ENCODE measurements at regions not wholly inside any gene's neighbourhood (a gene's known extent, or its start where the extent isn't known, plus 50 kb on each side); places are given as distances from the start of the nearest gene placed in this dataset.
"Not testable (repeated sequence)": the region's sequence is repeated elsewhere in the genome, so short reads cannot be mapped to it uniquely, and the experiment has no call there.

GRCh38 chr16:15307184-15307583, 70.9 kb downstream of the NPIPA5 start:
- not testable (repeated sequence) for H3K27ac ChIP-seq (ENCODE audit: insufficient read depth, low read length, poor library complexity, severe bottlenecking); H3K4me1 Mint-ChIP-seq; H3K36me3 Mint-ChIP-seq; H3K27me3 ChIP-seq (ENCODE audit: control insufficient read depth, insufficient read depth, low read length); H3K36me3 ChIP-seq (ENCODE audit: control insufficient read depth, insufficient read depth, low read length); H3K9me3 ChIP-seq (ENCODE audit: control insufficient read depth in 2 of 2, low read length in 2 of 2); DNase-seq; H3K4me3 ChIP-seq (ENCODE audit: low read depth, low read length); H3K9me3 Mint-ChIP-seq; H3K27me3 Mint-ChIP-seq; ATAC-seq (ENCODE audit: low read depth in 2 of 2); H3K27ac Mint-ChIP-seq; H3K4me1 ChIP-seq (ENCODE audit: control insufficient read depth, insufficient read depth, low read length, poor library complexity, severe bottlenecking); H3K4me3 Mint-ChIP-seq

- DNase-seq; H3K9me3 ChIP-seq (ENCODE audit: control insufficient read depth in 2 of 2, low read length in 2 of 2); H3K36me3 Mint-ChIP-seq; H3K27ac ChIP-seq (ENCODE audit: insufficient read depth, low read length, poor library complexity, severe bottlenecking); H3K9me3 Mint-ChIP-seq; H3K4me3 ChIP-seq (ENCODE audit: low read depth, low read length); H3K4me1 Mint-ChIP-seq; H3K36me3 ChIP-seq (ENCODE audit: control insufficient read depth, insufficient read depth, low read length); H3K4me3 Mint-ChIP-seq; H3K27me3 ChIP-seq (ENCODE audit: control insufficient read depth, insufficient read depth, low read length); H3K27ac Mint-ChIP-seq; ATAC-seq (ENCODE audit: low read depth in 2 of 2); H3K4me1 ChIP-seq (ENCODE audit: control insufficient read depth, insufficient read depth, low read length, poor library complexity, severe bottlenecking); H3K27me3 Mint-ChIP-seq: not testable (repeated sequence)
Measured at GRCh38 chr16:15305889-15306288, 72.2 kb downstream of the NPIPA5 start.

DNA sequence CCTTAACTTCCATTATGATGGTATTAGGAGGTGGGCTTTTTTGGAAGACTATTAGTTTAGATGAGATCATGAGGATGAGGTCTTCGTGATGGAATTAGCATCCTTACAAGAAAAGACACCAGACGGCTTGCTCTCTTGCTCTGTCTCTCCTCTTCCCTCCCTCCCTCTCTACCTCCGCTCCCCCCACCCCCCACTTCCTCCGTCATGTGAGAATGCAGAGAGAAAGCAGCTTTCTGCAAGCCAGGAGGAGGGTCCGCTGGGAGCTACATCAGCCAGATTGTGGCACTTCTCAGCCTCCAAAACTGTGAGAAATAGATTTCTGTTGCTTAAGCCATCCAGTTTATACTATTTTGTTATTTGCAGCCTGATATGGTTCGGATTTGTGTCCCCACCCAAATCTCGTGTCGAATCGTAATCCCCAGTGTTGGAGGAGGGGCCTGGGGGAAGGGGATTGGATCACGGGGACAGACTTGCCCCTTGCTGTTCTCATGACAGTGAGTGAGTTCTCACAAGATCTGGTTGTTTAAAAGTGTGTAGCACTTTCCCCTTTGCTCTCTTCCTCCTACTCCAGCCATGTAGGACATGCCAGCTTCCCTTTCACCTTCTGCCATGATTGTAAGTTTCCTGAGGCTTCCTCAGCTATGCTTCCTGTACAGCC, 74.3 kb downstream of the NPIPA5 start:
- H3K4me1 Mint-ChIP-seq; H3K27me3 ChIP-seq (ENCODE audit: control insufficient read depth, insufficient read depth, low read length); H3K4me1 ChIP-seq (ENCODE audit: control insufficient read depth, insufficient read depth, low read length, poor library complexity, severe bottlenecking); H3K4me3 Mint-ChIP-seq; H3K9me3 Mint-ChIP-seq; H3K9me3 ChIP-seq (ENCODE audit: control insufficient read depth in 2 of 2, low read length in 2 of 2); DNase-seq; H3K27ac Mint-ChIP-seq; H3K27me3 Mint-ChIP-seq; H3K36me3 Mint-ChIP-seq; H3K36me3 ChIP-seq (ENCODE audit: control insufficient read depth, insufficient read depth, low read length); H3K4me3 ChIP-seq (ENCODE audit: low read depth, low read length); ATAC-seq (ENCODE audit: low read depth in 2 of 2); H3K27ac ChIP-seq (ENCODE audit: insufficient read depth, low read length, poor library complexity, severe bottlenecking): not testable (repeated sequence)

GRCh38 chr16:15297104-15297503, 81.0 kb downstream of the NPIPA5 start:
- H3K4me1 ChIP-seq (ENCODE audit: control insufficient read depth, insufficient read depth, low read length, poor library complexity, severe bottlenecking); H3K36me3 ChIP-seq (ENCODE audit: control insufficient read depth, insufficient read depth, low read length); H3K27ac ChIP-seq (ENCODE audit: insufficient read depth, low read length, poor library complexity, severe bottlenecking); H3K4me3 ChIP-seq (ENCODE audit: low read depth, low read length); H3K27me3 ChIP-seq (ENCODE audit: control insufficient read depth, insufficient read depth, low read length); ATAC-seq (ENCODE audit: low read depth in 2 of 2); H3K9me3 Mint-ChIP-seq; H3K9me3 ChIP-seq (ENCODE audit: control insufficient read depth in 2 of 2, low read length in 2 of 2); H3K4me1 Mint-ChIP-seq; H3K27me3 Mint-ChIP-seq; H3K36me3 Mint-ChIP-seq; H3K4me3 Mint-ChIP-seq; H3K27ac Mint-ChIP-seq; DNase-seq: not testable (repeated sequence)

DNA sequence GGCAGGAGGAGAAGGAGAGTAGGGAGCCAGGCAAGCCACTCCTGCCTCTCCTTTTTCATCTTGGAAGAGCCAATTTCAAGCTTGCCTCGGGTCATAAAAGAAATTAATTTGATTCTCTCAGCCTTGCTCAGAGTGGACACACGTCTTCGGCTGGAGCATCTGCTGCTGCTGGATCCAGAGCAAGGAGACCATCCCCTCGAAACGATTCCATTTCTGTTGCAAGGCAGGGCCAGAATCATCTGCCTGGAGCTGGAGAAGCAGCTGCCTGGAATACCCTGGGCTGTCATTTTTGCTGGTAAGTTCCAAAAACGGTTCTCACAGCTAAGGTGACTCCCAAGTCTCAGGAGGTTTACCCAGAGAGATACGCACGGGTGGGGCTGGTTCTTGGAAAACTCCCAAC, 103.3 kb downstream of the NPIPA5 start:
- H3K4me3 Mint-ChIP-seq; H3K36me3 ChIP-seq (ENCODE audit: control insufficient read depth, insufficient read depth, low read length); H3K27ac ChIP-seq (ENCODE audit: insufficient read depth, low read length, poor library complexity, severe bottlenecking); H3K27ac Mint-ChIP-seq; H3K4me1 Mint-ChIP-seq; H3K4me1 ChIP-seq (ENCODE audit: control insufficient read depth, insufficient read depth, low read length, poor library complexity, severe bottlenecking); H3K9me3 ChIP-seq (ENCODE audit: control insufficient read depth in 2 of 2, low read length in 2 of 2); H3K36me3 Mint-ChIP-seq; H3K27me3 Mint-ChIP-seq; H3K9me3 Mint-ChIP-seq; H3K27me3 ChIP-seq (ENCODE audit: control insufficient read depth, insufficient read depth, low read length); DNase-seq; H3K4me3 ChIP-seq (ENCODE audit: low read depth, low read length); ATAC-seq (ENCODE audit: low read depth in 2 of 2): not testable (repeated sequence)

DNA sequence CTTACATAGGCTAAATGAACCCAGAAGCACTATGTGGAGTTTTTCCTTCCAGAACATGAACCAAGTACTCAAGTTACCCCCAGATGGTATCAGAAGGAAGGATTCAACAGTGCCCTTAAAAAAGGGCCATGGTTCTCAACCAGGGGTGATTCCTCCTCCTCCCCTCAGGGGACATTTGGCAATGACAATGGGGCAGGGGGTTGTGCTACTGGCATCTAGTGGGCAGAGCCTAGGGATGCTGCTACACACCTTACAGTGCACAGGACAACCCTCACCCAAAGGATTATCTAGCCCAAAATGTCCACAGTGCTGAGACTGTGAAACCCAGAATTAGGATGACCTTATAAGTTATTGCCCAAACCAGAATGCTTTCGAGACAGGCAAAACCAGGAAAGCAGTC, 104.1 kb downstream of the NPIPA5 start:
- H3K27ac Mint-ChIP-seq; ATAC-seq (ENCODE audit: low read depth in 2 of 2); H3K9me3 ChIP-seq (ENCODE audit: control insufficient read depth in 2 of 2, low read length in 2 of 2); H3K27me3 ChIP-seq (ENCODE audit: control insufficient read depth, insufficient read depth, low read length); H3K9me3 Mint-ChIP-seq; H3K27ac ChIP-seq (ENCODE audit: insufficient read depth, low read length, poor library complexity, severe bottlenecking); H3K4me3 ChIP-seq (ENCODE audit: low read depth, low read length); DNase-seq; H3K4me1 Mint-ChIP-seq; H3K4me1 ChIP-seq (ENCODE audit: control insufficient read depth, insufficient read depth, low read length, poor library complexity, severe bottlenecking); H3K4me3 Mint-ChIP-seq; H3K36me3 Mint-ChIP-seq; H3K27me3 Mint-ChIP-seq; H3K36me3 ChIP-seq (ENCODE audit: control insufficient read depth, insufficient read depth, low read length): not testable (repeated sequence)

- not testable (repeated sequence) for H3K9me3 ChIP-seq (ENCODE audit: control insufficient read depth in 2 of 2, low read length in 2 of 2); H3K9me3 Mint-ChIP-seq; H3K4me1 Mint-ChIP-seq; H3K4me3 ChIP-seq (ENCODE audit: low read depth, low read length); H3K27me3 Mint-ChIP-seq; H3K36me3 ChIP-seq (ENCODE audit: control insufficient read depth, insufficient read depth, low read length); H3K27me3 ChIP-seq (ENCODE audit: control insufficient read depth, insufficient read depth, low read length); H3K27ac Mint-ChIP-seq; H3K4me1 ChIP-seq (ENCODE audit: control insufficient read depth, insufficient read depth, low read length, poor library complexity, severe bottlenecking); H3K27ac ChIP-seq (ENCODE audit: insufficient read depth, low read length, poor library complexity, severe bottlenecking); H3K4me3 Mint-ChIP-seq; DNase-seq; H3K36me3 Mint-ChIP-seq; ATAC-seq (ENCODE audit: low read depth in 2 of 2)
Measured at GRCh38 chr16:15266941-15267340, 111.2 kb downstream of the NPIPA5 start.

GRCh38 chr16:15262212-15262611, 115.9 kb downstream of the NPIPA5 start:
- not testable (repeated sequence) for H3K27me3 Mint-ChIP-seq, H3K4me3 Mint-ChIP-seq, DNase-seq

More at GRCh38 chr16:15262212-15262611, 115.9 kb downstream of the NPIPA5 start:
- not testable (repeated sequence) for H3K9me3 ChIP-seq (ENCODE audit: control insufficient read depth in 2 of 2, low read length in 2 of 2); H3K27me3 ChIP-seq (ENCODE audit: control insufficient read depth, insufficient read depth, low read length); H3K4me3 ChIP-seq (ENCODE audit: low read depth, low read length); H3K27ac Mint-ChIP-seq; H3K27ac ChIP-seq (ENCODE audit: insufficient read depth, low read length, poor library complexity, severe bottlenecking); H3K36me3 ChIP-seq (ENCODE audit: control insufficient read depth, insufficient read depth, low read length); ATAC-seq (ENCODE audit: low read depth in 2 of 2); H3K36me3 Mint-ChIP-seq; H3K4me1 ChIP-seq (ENCODE audit: control insufficient read depth, insufficient read depth, low read length, poor library complexity, severe bottlenecking); H3K4me1 Mint-ChIP-seq; H3K9me3 Mint-ChIP-seq
